22Rv1 (cell line): ENCODE measurements at regions not wholly inside any gene's neighbourhood (a gene's known extent, or its start where the extent isn't known, plus 50 kb on each side); places are given as distances from the start of the nearest gene placed in this dataset.

ENCODE experiments used
- CTCF ChIP-seq: fragments of 450-650 bp; IDR thresholded peaks from 2 replicates; pipeline ENCODE4 v1.5.1; 2017; ENCODE audit warnings: mild to moderate bottlenecking
- ZFX ChIP-seq: fragments of 450-650 bp; IDR thresholded peaks from 2 replicates; pipeline ENCODE4 v1.6.1; 2017; ENCODE audit warnings: antibody characterized with exemption, borderline replicate concordance

GRCh38 chr13:40408602-40409001 lies 257.8 kb downstream of the FOXO1 start:
- TF ChIP-seq CTCF (no peak), ZFX (no peak)
